ENCODE measurements at regions not wholly inside any gene's neighbourhood (a gene's known extent, or its start where the extent isn't known, plus 50 kb on each side); places are given as distances from the start of the nearest gene placed in this dataset.

- TF ChIP-seq CTCF (IDR thresholded peaks at IDR 0.05; ENCODE audit: unreplicated experiment) = no peak
- Mint-ChIP-seq H3K9me3 (ENCODE audit: low read depth) (no peaks in the 10 kb centered on the region), H3K4me1 (ENCODE audit: low read depth) (no peaks in the 10 kb centered on the region), H3K36me3 (ENCODE audit: insufficient read depth) (peaks cover 3% of the 10 kb centered on the region), H3K27me3 (no peaks in the 10 kb centered on the region), H3K4me3 (ENCODE audit: low read depth) (no peak overlapping the region), H3K27ac (no peak overlapping the region)
- no peak for DNase-seq (ENCODE audit: low spot score, unreplicated experiment)
These were observed 381.9 kb downstream of the CTTN start for GRCh38 chr11:70780246-70780535.

- no peak for DNase-seq (ENCODE audit: low spot score, unreplicated experiment)
- H3K36me3 Mint-ChIP-seq (ENCODE audit: insufficient read depth) = peaks cover 2% of the 10 kb centered on the region
- no peaks in the 10 kb centered on the region for H3K27me3 Mint-ChIP-seq
- H3K4me1 Mint-ChIP-seq (ENCODE audit: low read depth) = no peaks in the 10 kb centered on the region
- no peak for TF ChIP-seq CTCF (IDR thresholded peaks at IDR 0.05; ENCODE audit: unreplicated experiment)
- no peak overlapping the region for H3K4me3 Mint-ChIP-seq (ENCODE audit: low read depth)
- H3K9me3 Mint-ChIP-seq (ENCODE audit: low read depth) = no peaks in the 10 kb centered on the region
- H3K27ac Mint-ChIP-seq = no peak overlapping the region
These were observed 384.1 kb downstream of the CTTN start for GRCh38 chr11:70782401-70782913.

DNA sequence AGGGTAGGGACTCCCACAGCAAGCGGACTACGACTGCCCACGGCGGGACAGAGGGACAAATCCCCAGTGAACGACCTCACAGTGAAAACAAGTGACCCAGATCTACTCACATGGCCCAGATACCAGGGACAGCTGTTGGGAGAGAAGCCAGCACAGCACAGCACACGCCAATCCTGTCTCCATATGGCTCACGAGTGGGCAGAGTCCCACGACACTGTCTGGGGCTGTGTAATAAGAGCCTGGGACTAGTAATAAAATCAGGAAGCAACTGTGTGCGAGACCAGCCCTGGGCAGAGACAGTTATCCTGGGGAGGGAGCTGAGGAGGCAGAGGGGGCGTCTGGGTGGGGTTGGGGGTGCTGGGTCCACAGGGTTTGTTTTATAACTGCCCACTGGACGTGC is 385.0 kb downstream of the CTTN start:
- Mint-ChIP-seq H3K27ac (no peak overlapping the region), H3K4me3 (ENCODE audit: low read depth) (no peak overlapping the region), H3K27me3 (no peaks in the 10 kb centered on the region), H3K4me1 (ENCODE audit: low read depth) (no peaks in the 10 kb centered on the region), H3K9me3 (ENCODE audit: low read depth) (no peaks in the 10 kb centered on the region), H3K36me3 (ENCODE audit: insufficient read depth) (peaks cover 2% of the 10 kb centered on the region)
- DNase-seq (ENCODE audit: low spot score, unreplicated experiment) = no peak
- TF ChIP-seq CTCF (IDR thresholded peaks at IDR 0.05; ENCODE audit: unreplicated experiment) = no peak

DNA sequence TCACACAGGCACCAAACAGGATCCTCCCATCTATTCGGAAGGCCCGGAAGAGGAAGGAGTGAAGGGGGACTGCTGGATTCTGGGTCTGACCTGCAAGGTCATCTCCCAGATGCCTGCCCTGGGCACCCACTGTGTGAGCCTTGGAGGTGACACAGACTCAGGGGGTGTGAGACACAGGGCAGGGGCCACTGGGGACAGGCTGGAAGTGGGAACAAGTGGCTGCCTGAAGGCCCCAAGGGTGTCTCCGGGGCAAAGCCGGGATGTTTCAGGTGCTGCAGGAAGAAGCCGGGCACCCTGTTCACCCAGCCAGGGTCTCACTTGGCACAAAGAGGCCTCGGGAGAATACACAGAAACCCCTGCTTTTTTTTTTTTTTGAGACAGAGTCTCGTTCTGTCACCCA is 385.5 kb downstream of the CTTN start:
- H3K4me3 Mint-ChIP-seq (ENCODE audit: low read depth) = no peak overlapping the region
- H3K9me3 Mint-ChIP-seq (ENCODE audit: low read depth) = no peaks in the 10 kb centered on the region
- DNase-seq (ENCODE audit: low spot score, unreplicated experiment) = no peak
- peaks cover 6% of the 10 kb centered on the region for H3K36me3 Mint-ChIP-seq (ENCODE audit: insufficient read depth)
- no peak for TF ChIP-seq CTCF (IDR thresholded peaks at IDR 0.05; ENCODE audit: unreplicated experiment)
- no peaks in the 10 kb centered on the region for H3K27me3 Mint-ChIP-seq
- H3K4me1 Mint-ChIP-seq (ENCODE audit: low read depth) = no peaks in the 10 kb centered on the region
- H3K27ac Mint-ChIP-seq = no peak overlapping the region

DNA sequence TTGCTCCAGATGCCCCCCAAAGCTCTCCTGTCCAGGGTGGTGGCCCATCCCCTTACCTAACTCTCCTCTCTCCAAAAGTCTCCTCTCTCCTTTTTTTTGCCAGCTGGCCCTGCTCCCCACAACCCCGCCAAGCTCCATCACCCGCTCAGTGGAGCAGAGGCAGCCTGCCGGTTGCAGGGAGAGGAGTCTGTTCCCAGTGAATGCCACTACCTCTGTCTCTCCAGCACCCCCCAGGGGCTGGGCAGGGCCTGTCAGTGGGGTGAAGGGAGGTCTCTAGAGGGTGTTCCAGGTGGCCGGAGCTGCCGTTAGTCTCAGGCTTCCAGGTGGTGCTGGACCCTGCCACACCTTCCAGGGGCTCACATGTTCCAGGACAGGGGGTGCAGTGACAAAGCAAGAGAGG is 387.0 kb downstream of the CTTN start:
- Mint-ChIP-seq H3K36me3 (ENCODE audit: insufficient read depth) (peaks cover 7% of the 10 kb centered on the region), H3K27me3 (no peaks in the 10 kb centered on the region), H3K4me3 (ENCODE audit: low read depth) (no peak overlapping the region), H3K9me3 (ENCODE audit: low read depth) (no peaks in the 10 kb centered on the region), H3K27ac (peak overlapping the region; percentile 85), H3K4me1 (ENCODE audit: low read depth) (no peaks in the 10 kb centered on the region)
- no peak for DNase-seq (ENCODE audit: low spot score, unreplicated experiment)
- TF ChIP-seq CTCF (IDR thresholded peaks at IDR 0.05; ENCODE audit: unreplicated experiment) = no peak
